ENCODE measurements at regions not wholly inside any gene's neighbourhood (a gene's known extent, or its start where the extent isn't known, plus 50 kb on each side); places are given as distances from the start of the nearest gene placed in this dataset.

DNA sequence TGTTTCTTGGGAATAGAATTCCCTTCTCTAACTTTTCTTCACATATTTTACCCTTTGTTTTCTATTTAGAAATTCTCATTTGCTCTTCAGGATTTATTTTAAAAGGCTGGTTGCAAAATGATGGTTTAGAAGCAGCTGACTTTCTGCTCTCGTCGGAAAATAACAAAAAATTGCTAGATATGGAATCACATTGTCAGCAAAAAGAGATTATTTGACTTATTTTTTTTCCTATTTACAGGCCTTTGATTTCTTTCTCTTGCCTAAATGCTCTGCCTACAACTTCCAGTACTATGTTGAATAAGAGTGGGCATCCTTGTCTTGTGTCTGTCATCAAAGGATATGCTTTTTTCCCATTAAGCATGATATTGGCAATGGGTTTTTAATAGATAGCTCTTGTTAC lies 1619.1 kb upstream of the ACO1 start:
- Mint-ChIP-seq H3K27ac (ENCODE audit: unreplicated experiment) (no peak overlapping the region), H3K27me3 (ENCODE audit: unreplicated experiment) (no peaks in the 10 kb centered on the region), H3K4me1 (ENCODE audit: low read depth, unreplicated experiment) (no peaks in the 10 kb centered on the region), H3K36me3 (ENCODE audit: unreplicated experiment) (no peaks in the 10 kb centered on the region), H3K9me3 (ENCODE audit: unreplicated experiment) (no peaks in the 10 kb centered on the region), H3K4me3 (ENCODE audit: unreplicated experiment) (no peak overlapping the region)
- no peak for DNase-seq
- TF ChIP-seq, protein P1, sequence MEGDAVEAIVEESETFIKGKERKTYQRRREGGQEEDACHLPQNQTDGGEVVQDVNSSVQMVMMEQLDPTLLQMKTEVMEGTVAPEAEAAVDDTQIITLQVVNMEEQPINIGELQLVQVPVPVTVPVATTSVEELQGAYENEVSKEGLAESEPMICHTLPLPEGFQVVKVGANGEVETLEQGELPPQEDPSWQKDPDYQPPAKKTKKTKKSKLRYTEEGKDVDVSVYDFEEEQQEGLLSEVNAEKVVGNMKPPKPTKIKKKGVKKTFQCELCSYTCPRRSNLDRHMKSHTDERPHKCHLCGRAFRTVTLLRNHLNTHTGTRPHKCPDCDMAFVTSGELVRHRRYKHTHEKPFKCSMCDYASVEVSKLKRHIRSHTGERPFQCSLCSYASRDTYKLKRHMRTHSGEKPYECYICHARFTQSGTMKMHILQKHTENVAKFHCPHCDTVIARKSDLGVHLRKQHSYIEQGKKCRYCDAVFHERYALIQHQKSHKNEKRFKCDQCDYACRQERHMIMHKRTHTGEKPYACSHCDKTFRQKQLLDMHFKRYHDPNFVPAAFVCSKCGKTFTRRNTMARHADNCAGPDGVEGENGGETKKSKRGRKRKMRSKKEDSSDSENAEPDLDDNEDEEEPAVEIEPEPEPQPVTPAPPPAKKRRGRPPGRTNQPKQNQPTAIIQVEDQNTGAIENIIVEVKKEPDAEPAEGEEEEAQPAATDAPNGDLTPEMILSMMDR (IDR thresholded peaks at IDR 0.05; ENCODE audit: partially characterized antibody, unreplicated experiment) = no peak

DNA sequence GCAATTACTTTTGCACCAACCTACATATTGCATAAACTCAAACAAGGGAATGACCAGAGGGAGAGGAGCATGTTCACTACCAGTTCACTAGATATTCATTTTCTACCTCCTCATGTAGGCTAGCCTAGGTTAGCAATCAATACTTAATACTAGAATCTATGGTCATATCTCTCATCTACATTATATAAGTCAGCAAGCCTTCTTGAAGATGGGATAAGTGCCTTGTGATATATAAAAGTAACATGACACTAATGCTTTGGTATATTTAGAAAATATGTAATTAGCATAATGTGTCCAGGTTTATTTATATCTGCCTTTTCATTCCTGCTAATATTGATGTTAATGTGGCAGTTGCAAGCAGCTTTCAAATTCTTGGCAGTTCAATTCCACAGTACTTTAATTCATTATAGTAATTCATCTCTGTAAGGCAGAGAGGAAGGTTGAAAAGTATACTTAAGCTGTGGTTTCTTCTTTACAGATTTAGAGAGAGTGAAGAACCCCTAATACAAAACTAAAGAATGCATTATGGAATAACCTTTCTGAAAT lies 1613.2 kb upstream of the ACO1 start:
- Mint-ChIP-seq H3K27ac (ENCODE audit: unreplicated experiment) (no peak overlapping the region), H3K4me3 (ENCODE audit: unreplicated experiment) (no peak overlapping the region), H3K9me3 (ENCODE audit: unreplicated experiment) (peaks cover 1% of the 10 kb centered on the region), H3K4me1 (ENCODE audit: low read depth, unreplicated experiment) (no peaks in the 10 kb centered on the region), H3K27me3 (ENCODE audit: unreplicated experiment) (no peaks in the 10 kb centered on the region), H3K36me3 (ENCODE audit: unreplicated experiment) (no peaks in the 10 kb centered on the region)
- TF ChIP-seq, protein P1 (IDR thresholded peaks at IDR 0.05; ENCODE audit: partially characterized antibody, unreplicated experiment) = no peak
- DNase-seq = no peak

DNA sequence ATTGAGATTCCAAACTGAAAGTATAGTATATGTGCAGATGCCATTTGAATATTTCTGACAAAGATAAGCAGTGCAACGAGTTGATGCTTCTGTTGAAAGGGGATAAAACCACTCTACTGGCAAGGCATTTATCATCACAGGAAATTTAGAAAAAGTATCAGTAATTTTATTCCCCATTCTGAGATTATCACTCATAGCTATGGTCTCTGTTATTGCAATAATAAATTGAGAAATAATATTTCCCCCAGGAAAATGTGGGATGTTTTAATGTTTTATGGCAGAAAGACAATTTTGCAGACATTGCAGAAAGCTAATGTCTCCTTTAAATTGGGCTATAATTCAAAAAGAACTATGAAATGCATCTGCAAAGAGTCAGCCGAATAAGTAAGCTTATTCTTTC lies 1612.7 kb upstream of the ACO1 start:
- H3K27me3 Mint-ChIP-seq (ENCODE audit: unreplicated experiment) = no peaks in the 10 kb centered on the region
- H3K9me3 Mint-ChIP-seq (ENCODE audit: unreplicated experiment) = peaks cover 1% of the 10 kb centered on the region
- no peaks in the 10 kb centered on the region for H3K4me1 Mint-ChIP-seq (ENCODE audit: low read depth, unreplicated experiment)
- TF ChIP-seq, protein P1 (IDR thresholded peaks at IDR 0.05; ENCODE audit: partially characterized antibody, unreplicated experiment) = no peak
- DNase-seq = no peak
- H3K27ac Mint-ChIP-seq (ENCODE audit: unreplicated experiment) = no peak overlapping the region
- no peak overlapping the region for H3K4me3 Mint-ChIP-seq (ENCODE audit: unreplicated experiment)
- H3K36me3 Mint-ChIP-seq (ENCODE audit: unreplicated experiment) = no peaks in the 10 kb centered on the region

GRCh38 chr9:30773427-30773826 lies 1611.0 kb upstream of the ACO1 start:
- no peak overlapping the region for H3K27ac Mint-ChIP-seq (ENCODE audit: unreplicated experiment)
- H3K9me3 Mint-ChIP-seq (ENCODE audit: unreplicated experiment) = peaks cover 1% of the 10 kb centered on the region
- no peak for DNase-seq
- TF ChIP-seq, protein P1 (IDR thresholded peaks at IDR 0.05; ENCODE audit: partially characterized antibody, unreplicated experiment) = no peak
- H3K4me1 Mint-ChIP-seq (ENCODE audit: low read depth, unreplicated experiment) = no peaks in the 10 kb centered on the region
- no peaks in the 10 kb centered on the region for H3K36me3 Mint-ChIP-seq (ENCODE audit: unreplicated experiment)
- no peaks in the 10 kb centered on the region for H3K27me3 Mint-ChIP-seq (ENCODE audit: unreplicated experiment)
- no peak overlapping the region for H3K4me3 Mint-ChIP-seq (ENCODE audit: unreplicated experiment)

GRCh38 chr9:30774326-30774725 lies 1610.1 kb upstream of the ACO1 start:
- H3K9me3 Mint-ChIP-seq (ENCODE audit: unreplicated experiment) = peaks cover 1% of the 10 kb centered on the region
- no peak overlapping the region for H3K4me3 Mint-ChIP-seq (ENCODE audit: unreplicated experiment)
- H3K36me3 Mint-ChIP-seq (ENCODE audit: unreplicated experiment) = no peaks in the 10 kb centered on the region
- no peaks in the 10 kb centered on the region for H3K27me3 Mint-ChIP-seq (ENCODE audit: unreplicated experiment)
- TF ChIP-seq, protein P1 (IDR thresholded peaks at IDR 0.05; ENCODE audit: partially characterized antibody, unreplicated experiment) = no peak
- peak; percentile 43 for DNase-seq
- H3K4me1 Mint-ChIP-seq (ENCODE audit: low read depth, unreplicated experiment) = no peaks in the 10 kb centered on the region
- H3K27ac Mint-ChIP-seq (ENCODE audit: unreplicated experiment) = no peak overlapping the region
